ENCODE measurements at regions not wholly inside any gene's neighbourhood (a gene's known extent, or its start where the extent isn't known, plus 50 kb on each side); places are given as distances from the start of the nearest gene placed in this dataset.
"Not testable (repeated sequence)": the region's sequence is repeated elsewhere in the genome, so short reads cannot be mapped to it uniquely, and the experiment has no call there.

DNA sequence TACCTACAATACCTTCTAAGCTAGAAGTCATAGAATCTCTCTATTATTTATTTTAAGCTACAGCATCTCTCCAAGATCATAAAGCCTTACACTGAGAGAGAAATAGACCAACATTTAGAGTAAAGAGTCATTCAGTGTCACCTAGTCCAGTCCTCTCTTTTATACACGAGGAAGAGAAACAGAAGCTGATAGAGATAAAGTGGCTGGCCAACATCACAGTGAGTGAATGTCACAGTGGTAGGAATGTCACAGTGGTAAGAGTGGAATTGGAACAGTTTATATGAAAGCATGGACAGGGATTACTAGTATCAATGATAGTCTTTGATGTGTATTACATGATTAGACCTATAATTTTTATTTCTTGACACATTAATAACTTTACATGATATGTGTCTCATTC is 307.8 kb upstream of the NBPF12 start:
- DNase-seq: not testable (repeated sequence)

DNA sequence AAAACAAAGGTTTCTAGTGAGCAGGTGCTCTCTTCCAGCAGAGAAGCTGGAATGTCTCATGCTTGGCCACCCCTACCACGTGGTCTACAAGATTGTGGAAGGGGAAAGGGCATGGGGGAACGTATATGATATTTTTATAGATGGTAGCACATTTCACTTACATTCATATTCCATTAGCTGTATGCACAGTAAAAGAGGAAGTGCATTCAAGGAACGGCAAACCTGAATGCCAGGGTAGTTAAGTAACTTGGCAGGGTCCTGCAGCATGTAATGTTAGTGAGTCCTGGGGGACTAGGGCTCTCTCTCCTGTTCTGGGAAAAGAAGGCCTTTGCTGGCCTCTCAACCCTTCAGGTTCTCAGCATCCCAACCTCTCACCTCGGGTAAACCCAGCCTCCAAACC is 319.5 kb upstream of the NBPF12 start:
- DNase-seq: not testable (repeated sequence)

DNA sequence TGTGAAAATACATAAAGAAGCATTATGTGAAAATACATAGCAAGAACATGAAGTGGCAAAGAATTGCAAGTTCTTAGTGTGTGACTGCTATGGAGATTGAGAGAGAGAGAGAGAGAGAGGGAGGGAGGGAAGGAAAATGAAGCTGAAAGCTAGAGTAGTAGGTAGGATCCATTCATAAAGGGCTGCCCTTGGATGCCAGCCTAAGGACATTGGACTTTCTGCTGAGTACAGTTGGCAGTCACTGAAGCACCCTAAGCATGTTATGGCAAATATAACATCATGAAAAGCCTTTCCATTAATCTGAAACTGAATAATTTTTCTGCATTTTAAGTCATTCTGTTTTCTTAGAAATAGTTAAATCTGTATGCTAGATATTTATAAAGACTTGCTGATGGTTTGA is 333.4 kb upstream of the NBPF12 start:
- not testable (repeated sequence) for DNase-seq

DNA sequence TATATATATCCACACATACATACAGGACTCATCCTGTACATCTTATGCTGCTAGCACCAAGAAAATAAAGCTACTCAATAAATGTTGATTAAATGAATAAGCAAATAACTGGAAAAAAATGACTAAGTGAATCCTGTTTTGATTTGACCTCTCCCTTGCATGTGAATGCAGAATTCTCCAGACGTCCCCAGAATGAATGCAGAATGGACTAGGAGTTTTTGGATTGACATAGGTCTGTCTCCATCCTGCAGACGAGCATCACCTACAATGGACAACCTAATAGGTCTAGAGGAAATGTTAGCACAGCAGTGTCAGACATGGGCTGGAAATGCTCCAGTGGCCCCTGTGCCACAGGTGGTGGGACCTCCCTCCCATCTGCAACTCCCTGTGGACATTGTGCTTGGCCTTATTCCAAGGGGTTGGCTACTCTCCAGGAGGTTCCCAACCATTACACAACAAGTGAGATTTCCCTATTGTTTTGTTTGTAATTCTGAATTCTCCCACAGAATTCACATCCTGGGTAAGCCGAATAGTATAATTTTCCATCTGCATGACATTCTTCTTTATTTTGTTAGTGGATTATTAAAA is 337.3 kb upstream of the NBPF12 start:
- not testable (repeated sequence) for DNase-seq

DNA sequence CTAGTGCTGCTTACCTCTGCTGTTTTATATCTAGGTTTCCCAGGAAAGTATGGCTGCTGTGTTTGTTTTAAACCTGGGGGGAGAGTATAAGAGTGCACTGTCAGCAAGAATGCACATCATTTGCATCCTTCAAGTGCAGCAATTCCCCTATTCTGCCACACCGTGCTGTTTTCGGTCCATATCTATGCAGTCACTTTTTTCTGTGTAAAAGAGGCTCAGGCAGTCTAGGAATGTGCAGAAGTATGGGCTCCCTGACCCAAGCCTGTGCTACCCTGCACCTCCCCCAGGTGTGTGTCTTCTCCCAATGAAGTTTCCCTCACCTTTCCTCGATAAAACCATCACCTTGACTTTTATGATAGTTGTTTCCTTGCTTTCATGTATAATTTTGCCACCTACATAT is 338.2 kb upstream of the NBPF12 start:
- not testable (repeated sequence) for DNase-seq

DNA sequence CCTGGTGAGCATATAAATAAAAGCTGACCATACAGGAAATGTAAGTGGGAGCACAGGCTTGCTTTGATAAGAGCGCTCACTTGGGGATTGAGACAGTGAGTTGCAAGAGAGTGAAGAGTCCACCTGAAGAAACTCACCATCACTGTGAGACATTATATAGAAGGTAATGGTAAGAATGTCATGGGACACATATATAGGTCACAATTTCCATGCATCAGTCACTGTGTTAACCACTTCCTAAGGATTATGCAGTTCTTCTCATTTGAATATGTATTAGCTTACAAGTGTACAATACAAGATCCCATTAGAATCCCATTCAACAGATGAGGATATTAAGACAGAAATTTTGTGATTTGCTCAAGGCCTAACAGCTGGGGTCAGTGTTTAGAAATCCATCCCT is 352.4 kb upstream of the NOTCH2NLA start:
- not testable (repeated sequence) for DNase-seq

DNA sequence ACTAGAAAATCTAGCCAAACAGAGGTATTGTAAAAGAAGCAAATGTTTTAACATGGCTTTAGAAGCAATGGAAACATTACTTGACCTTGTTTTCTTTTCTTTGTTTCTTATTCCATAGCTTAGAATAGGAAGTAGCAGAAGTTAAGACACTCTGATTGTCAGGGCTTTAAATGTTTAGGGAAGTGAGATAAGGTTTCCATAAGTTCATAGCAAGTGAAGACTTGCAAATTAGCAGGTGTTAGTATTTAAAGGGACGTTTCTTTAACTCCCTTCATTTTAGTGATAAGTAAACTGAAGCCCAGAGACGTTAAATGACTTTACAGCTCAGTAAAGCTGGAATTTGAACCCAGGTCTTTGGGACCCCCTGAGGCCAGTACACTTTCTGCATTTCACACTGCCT is 338.7 kb upstream of the NOTCH2NLA start:
- DNase-seq: not testable (repeated sequence)

DNA sequence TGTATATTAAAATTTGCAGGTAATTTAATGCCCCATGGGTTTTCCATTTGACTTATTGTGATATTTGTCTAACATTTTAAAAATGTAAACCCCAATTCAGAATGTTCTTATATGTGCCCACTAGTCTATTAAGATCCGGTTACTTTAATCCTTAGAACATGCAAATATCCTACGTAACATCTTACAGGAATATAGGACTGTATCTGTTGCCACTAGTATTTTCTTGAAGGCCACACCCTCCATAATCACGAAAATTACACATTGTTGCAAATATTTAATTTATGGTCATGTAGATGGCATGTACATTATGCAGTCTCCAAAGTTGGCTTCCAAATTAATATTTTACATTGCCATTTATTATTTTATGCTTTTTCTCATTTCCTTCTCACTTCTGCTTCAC is 329.2 kb upstream of the NOTCH2NLA start:
- not testable (repeated sequence) for DNase-seq

DNA sequence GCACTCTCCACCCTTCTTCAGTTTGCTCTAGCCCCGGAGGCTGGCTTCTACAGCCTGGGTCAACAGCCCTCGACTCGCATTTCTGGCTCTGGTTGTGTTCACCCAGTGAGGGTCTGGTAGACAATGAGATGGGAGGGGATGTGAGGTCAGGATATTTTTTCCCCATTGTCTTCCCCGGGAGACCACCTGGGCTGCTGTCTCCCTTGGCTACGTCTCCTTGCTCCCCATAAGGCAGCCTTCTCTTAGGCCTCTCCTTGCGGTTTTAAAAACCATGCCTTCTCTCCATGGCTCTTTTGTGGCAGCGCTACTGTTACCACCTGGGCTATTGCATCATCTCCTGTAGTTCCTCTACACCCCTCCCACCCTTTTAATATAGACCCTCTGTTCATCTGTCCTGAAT is 327.6 kb upstream of the NOTCH2NLA start:
- not testable (repeated sequence) for DNase-seq

DNA sequence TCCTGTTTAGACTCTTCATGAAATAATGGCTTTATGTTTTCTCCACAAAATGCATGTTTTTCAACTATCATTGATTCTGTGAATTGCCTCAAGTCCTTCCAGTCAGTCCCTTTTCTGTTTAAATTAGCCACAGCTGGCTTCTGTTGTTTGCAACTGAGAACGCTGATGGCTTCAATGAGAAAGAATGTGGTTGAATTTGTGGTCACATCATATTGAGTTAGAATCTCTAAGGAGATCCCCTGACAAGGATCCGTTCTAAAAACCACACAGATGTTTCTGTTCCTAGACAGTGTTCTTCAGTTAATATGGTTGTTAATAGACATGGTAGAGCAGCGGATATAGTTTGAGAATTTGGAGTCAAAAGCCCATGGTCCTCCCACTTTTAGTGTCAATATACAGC is 323.6 kb upstream of the NOTCH2NLA start:
- DNase-seq: not testable (repeated sequence)

DNA sequence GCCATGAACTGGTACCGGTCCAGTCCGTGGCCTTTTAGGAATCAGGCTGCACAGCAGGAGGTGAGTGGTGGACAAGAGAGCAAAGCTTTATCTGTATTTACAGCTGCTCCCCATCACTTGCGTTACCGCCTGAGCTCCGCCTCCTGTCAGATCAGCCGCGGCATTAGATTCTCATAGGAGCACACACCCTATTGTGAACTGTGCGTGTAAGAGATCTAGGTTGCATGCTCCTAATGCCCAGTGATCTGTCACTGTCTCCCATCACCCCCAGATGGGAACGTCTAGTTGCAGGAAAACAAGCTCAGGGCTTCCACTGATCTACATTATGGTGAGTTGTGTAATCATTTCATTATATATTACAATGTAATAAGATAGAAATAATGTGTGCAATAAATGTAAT is 319.9 kb upstream of the NOTCH2NLA start:
- DNase-seq: not testable (repeated sequence)

DNA sequence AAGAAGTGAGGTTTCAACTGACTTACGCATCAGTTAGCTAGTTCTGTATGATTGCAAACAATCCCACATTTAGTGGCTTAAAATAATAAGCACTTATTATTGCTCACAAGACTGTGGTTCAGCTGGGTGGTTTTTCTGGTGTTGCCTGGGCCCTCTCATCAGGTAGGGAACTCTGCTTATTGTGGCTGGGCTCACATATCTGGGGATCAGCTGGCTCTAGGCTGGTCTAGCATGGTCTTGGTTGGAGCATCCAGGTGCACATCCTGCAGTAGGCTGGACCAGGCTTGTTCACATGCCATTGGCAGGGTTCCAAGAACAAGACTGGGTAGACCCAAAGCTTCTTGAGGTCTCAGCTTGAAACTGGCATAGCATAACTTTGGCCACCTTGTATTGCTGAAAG is 317.4 kb upstream of the NOTCH2NLA start:
- DNase-seq: not testable (repeated sequence)

DNA sequence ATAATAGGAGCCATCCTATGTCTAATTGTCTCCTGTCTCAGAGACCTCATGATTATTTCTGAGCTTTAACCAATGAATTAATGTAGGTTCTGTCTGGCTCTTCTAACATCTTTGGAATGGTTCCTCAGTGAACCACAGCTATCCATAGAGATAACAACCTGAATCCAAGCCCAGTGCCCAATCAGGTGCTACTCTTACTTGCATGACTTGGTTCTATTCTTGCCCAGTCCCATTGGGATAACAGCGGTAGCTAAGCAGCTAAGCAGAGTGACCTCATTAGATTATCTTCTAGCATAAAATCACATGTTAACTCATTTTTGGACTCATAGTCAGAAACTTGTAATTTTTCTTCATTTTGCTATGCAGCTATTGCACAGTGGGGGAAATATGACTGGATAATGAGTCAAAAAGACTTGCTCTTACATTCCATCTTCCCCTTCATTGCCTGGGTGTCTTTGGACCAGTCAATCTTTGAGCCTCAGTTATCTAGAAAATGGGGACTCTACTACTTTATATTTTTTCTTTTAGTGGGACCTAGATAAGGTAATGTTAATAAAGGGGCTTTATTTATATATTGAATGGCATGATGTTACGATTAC is 309.1 kb upstream of the NOTCH2NLA start:
- DNase-seq: not testable (repeated sequence)

DNA sequence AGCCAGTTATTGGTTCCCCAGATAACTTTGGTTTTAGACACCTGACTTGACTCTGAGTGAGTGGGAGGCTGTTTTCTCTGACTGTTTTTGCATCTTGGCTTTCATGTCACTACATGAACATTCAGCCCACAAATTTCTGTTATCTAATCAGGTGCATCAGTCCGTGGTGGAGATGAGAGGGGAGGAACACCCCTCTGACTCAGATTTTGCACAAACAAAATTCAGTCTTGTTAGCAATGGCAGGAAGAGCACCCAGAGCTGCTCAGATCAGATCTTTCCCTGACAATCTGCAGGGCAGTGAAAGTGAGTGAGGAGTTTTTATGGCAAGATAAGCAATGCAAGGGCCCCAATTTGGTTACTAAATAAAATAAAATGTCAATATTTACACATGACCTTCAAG is 307.2 kb upstream of the NOTCH2NLA start:
- DNase-seq: not testable (repeated sequence)

DNA sequence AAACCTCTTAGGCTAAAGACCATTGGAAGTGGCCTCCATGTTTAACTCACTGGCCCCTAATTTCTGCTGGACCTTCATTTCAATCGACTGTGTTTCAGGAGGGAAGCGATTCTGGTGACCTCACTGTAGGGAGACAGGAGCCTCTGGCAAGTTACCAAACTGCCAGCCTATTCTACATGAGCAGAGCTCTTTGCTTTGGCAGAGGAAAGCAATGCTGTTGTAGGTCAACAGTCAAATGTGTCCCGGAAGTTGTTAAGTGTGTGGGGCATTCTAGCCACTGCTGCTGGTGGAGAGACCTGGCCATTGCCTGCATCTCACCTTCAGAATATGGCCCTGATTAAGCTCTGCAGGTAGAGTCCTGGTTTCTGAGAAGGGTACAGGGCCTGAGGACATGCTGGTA is 306.8 kb upstream of the NOTCH2NLA start:
- not testable (repeated sequence) for DNase-seq

DNA sequence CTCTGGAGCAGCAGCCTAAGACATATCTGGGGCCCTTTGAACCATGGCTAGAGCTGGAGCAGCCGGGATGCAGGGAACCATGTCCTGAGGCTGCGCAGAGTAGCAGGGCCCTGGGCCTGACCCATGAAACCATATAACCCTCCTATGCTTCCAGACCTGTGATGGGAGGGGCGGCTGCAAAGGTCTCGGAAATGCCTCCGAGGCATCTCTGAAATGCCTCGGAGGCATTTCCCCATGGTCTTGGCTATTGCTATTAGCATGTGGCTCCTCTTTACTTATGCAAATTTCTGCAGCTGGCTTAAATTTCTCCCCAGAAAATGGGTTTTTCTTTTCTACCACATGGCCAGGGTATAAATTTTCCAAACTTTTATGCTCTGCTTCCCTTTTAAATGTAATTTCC is 302.1 kb upstream of the NOTCH2NLA start:
- not testable (repeated sequence) for DNase-seq

DNA sequence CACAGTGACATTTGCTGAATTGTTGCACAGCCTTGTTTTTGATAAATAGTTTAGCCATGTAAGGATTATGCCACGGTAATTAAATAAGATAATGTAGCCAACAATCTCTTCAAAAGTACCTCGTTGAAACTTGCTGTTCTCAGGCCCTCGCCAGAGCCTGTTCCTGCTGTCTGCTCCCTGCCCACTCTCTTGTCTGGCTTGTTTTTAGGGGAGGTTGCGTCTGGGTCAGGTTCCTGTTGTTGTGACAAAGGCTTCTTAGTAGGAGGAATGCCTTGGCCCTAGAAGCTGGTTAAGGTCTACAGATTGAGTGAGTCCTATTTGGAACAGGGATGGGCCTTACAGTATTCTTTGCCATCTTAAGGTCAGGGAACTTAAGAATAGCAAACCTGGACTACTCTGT is 294.0 kb upstream of the NOTCH2NLA start:
- DNase-seq: not testable (repeated sequence)

DNA sequence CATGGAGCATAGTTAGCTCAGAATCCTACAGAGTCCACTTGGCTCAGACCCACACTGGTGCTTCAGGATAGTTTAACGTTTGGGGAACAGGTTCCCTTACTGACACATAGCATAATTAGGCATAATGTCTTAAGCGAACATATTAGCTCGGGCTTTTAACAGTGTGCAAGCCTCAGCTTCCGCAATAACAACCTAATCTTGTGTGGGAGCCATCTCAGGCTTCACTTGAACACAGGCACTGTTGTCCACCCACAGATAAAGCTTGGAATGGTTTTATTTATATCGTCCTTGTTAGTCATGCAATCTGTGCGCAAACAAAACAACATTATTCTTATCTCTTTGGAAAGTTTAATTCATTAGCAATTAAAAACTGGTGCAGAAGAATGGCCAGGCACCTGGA is 293.5 kb upstream of the NOTCH2NLA start:
- DNase-seq: not testable (repeated sequence)

DNA sequence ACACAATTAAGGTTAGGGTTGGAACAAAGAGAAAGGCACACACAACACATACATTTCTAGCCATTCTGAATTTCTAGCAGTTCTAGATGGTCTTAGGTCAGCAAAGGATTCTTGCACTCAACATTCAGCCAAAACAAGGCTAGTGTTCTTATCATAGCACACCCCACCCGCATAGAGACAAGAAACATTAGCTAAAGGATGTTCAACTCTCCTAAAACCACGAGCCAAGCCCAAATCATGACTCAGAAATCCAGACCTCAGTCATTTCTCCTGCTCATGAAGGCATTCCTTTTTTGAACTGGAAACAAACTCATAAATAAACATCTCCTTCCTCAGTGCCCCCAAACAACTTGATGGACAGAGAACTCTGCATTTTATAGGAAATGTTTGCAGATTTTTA is 293.0 kb upstream of the NOTCH2NLA start:
- DNase-seq: not testable (repeated sequence)

DNA sequence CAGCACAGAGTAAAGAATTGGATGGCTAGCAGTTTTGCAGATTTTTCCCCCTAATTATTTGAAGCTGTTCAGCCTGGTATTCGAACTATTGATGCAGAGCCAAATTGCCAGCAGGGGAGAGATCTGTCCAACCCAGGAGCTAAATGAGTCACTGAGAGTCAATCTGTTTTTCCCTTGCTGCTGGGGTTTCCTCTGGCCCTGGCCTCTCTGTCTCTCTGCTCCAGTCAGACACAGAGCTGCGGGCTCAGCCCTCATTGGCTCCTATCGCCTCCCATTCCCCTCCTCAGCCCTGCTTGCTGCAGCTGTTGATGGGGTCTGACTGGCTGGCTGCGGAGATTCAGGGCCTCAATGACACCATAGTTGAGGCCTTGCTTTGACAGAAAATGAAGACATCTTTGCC is 284.9 kb upstream of the NOTCH2NLA start:
- DNase-seq: not testable (repeated sequence)

DNA sequence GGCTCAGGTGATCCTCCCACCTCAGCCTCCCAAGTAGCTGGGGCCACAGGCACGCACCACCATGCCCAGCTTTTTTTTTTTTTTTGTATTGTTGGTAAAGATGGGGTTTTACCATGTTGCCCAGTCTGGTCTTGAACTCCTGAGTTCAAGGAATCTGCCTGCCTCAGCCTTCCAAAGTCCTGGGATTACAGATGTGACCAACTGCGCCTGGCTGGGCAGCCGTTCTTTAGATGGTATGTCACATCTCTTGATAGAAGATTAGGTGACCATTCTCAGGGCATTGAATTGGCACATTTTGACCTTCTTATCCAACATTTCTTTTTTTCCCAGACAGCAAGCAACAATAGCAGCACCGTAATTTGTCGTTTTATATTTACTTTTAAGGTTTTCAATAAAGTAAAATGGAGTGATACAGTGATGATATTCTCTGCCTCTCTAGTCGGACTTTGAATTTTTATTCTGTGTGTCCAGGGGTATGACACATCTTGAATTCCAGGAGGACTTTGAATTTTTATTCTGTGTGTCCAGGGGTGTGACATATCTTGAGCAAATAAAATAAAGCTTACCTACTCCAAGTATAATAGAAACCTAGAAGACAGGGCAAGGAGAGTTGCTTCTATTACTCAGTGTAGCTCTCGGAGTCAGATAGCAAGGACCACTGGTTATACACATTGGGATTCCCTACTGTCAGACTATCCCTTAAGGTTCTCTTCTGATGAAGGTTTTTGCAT is 282.4 kb upstream of the NOTCH2NLA start:
- DNase-seq: not testable (repeated sequence)

DNA sequence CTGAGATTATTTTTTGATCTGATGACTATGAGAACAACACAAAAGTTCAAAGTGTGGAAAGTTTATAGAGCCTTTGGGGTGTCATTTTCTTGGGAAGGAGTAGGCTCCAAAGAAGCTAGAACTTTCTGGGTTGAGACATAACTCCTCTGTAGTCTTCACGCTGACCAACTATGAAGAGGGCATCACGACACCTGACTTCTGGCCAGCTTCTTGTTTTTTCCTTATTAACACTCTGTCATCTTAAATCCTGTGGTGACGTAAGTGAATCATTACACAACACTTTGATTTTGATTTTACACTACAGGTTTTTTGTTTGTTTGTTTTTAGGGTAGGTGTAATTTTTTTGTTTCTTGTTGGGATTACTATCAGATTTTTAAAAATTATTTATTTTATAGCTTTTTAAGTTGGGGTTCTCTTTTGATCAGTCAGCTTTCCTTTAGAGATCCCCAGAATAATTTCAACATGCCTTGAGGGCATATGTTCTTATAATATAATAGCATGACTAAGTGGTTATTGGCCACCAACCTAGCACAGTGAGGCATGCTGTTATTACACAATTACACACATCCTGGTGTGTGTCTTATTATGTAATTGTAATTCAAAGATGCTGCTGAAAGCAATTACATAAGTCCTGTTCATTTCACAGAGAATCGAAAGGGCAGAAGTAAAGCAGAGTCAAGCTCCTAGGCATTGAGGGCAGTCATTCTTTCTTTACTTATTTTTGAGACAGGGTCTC is 281.6 kb upstream of the NOTCH2NLA start:
- not testable (repeated sequence) for DNase-seq

DNA sequence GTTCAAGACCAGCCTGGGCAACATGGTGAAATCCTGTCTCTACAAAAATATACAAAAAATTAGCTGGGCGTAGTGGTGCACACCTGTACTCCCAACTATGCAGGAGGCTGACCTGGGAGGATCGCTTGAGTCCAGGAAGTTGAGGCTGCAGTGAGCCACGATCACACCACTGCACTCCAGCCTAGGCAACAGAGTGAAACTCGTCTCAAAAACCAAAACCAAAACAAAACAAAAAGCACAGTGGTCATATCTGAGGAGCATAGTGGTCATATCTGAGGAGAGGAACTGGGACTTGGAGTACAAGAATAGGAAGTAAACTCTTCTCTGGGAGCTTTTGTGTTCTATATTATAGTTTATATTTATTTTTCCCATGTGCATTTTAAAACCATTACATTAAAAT is 275.3 kb upstream of the NOTCH2NLA start:
- not testable (repeated sequence) for DNase-seq

Data from CD4-positive, alpha-beta T cell treated with Interleukin-21 for 1 hour (primary cell).